HG03354 (cell line): ENCODE measurements at regions not wholly inside any gene's neighbourhood (a gene's known extent, or its start where the extent isn't known, plus 50 kb on each side); places are given as distances from the start of the nearest gene placed in this dataset.

Experiments used
- ATAC-seq: cut with Tn5 transposase; IDR thresholded peaks from one replicate; pipeline ENCODE4 v1.9.1; 2021; ENCODE audit warnings: mild to moderate bottlenecking; ENCODE audit not compliant: unreplicated experiment, poor library complexity, severe bottlenecking

DNA sequence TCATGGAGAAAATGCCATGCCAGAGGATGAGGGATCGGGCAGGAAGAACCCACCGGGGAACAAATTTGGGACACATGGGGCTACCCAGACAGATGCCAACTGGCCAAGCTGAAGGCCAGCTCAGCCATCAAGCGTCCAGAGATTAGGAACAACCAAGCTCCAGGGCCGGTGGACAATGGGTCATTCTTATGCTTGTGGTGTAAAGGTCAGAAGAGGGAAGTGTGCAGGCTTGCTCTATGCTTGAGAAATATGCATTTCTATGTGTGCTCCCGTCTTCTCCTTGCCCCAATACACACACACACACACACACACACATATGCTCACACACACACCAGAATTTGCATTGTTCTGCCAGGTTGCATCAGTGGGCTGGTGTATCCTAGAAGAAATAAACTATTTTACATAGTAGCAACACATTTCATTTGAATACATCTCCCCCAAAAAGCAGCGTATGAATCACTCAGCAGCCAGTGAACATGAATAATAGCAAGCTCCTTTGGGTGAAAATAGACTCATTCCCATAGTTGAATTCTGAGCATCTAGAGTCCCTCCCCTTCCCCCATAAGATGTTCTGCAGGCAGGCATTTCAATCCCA, 201.9 kb upstream of the PPARGC1A start:
- no peak for ATAC-seq

DNA sequence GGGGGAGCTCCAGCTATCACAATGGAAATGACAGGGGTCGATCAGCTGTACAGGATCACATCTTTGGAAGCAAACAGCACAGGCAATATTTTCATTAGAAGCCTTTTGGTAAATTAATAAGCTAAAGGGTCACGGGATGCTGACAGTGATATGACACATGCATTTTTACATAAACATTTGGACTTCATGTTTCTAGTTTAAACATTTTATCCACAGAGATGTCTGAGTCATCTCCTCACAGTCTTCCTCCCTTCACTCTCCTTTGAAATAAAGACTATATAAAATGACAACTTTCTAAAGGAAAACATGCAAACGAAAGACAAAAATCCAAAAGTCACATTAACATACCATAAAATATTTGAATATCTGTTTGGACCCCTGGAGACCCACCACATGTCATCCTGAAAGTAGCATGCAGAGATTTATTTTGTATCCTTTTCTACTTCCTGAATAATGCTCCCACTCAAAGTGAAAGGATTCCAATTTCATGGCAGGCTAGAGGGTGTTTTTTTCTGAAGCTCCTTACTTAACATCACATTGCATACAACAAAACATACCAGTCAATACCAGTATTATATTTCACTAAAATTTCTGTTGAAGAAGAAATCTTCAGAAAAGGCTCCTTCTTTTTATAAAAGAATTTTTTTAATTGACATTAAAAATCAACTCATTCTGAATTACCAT, 200.1 kb upstream of the PPARGC1A start:
- no peak for ATAC-seq

DNA sequence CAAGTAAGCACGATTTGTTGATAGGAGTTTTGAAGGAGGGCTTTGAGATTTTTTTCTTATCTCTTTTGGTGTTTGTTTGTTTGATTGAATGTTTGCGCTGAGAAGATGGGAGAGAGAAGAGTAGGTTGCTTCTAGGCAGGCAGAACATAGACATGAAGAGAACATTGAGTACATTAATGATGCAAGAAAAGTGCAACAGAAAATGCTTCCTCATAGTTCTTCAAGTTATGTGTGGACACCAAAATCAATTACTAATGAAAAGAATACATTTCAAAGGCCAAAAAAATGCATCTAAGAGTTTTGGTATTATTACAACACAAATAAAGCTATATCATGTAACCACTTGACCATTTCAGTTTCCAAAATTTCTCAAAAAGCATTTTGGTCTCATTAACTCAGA, 191.0 kb upstream of the PPARGC1A start:
- no peak for ATAC-seq

DNA sequence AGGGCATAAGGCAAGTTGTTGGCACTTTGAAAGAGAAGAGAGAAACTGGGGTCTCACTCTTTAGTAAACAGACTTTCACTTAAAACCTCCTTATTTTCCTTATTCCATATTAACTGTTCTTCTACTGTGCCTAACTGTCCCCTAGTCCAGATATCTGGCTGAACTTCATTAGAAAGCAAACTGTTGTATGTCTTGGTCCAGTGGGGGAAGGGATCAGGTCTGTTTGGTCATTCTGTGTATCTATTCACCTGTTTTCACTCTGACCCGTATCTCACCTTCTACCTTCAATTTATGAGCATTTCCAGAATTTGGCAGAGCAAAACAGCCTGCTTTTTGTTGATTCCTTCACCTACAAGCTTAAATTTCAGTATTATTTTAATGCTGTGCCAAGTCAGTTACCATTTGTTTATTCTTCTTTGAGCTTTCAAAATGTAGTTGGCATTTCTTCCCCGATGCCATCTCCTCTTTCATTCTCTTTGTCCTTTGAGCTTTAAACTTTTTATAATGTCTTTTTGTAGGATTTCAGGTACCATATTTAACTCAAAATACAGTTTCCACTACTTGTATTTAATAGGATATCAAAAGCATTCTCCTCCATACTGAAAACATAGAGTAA, 188.6 kb upstream of the PPARGC1A start:
- ATAC-seq, result no peak

DNA sequence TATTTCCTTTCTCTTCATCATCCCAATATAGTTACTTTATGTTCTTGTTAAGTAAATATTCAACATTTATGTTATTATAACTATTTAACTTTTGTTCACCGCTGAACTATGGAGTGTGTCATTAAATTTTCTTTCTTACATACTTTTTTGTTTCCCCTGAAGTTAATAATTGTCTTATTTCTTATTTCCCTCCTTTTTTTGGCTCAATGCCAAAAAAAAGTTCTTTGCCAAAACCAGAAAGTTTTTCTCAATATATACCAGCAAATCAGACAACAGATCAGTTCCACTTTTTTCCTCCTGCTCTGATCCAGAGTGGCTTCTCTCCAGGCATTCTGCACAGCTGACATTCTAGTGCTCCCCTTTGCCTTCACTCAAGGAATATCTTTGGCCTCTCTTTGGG, 187.0 kb upstream of the PPARGC1A start:
- ATAC-seq, result no peak

DNA sequence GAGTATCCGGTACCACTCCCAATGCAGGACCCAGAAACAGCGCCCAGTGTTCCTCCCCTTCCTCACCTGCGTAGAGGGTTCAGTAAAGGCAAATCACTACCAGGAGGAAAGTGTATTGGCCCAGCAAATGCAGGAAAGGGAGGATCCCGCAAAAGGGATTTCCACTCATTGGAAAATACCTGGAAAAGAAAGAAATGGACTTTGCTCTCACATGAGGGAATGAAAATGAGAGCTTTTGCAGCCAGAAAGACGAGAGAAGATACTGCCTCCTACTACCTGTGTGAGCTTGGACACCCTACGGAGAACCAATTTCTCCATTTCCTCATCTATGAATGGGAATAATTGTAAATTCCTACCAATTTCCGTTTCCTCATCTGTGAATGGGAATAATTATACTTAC, 184.1 kb upstream of the PPARGC1A start:
- no peak for ATAC-seq

DNA sequence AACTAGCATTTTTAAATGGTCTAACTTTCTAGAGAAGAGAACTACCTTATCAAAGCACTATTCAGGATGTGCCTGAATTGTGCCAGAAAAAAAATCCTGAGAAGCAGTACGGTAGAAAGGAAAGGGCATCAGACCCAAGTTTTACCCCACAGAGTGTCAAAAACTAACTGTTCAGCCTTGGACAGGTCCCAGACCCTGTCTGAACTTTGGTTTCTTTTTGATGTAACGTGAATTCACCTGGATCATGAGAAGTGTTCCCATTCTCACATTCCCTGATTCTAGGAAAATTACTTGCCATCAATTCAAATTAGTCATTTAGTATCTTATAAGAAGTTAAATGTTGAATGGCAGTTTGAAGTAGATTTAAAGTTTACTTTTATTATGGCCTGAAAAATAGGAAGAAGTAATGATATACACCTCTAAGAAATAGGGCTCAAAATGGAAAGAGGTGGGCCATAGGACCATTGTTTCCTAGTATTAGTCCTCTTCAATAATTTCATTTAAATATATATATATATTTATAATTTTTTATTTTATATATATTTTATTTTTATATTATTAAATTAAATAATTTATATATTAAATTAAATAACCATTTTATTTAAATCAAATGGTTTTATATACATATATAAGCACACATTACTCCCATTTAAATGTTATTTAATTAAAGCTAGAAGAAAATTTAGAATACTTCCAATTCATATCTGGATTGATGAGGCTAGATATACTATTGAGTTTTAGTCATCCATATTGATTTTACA, 181.9 kb upstream of the PPARGC1A start:
- ATAC-seq, result no peak

DNA sequence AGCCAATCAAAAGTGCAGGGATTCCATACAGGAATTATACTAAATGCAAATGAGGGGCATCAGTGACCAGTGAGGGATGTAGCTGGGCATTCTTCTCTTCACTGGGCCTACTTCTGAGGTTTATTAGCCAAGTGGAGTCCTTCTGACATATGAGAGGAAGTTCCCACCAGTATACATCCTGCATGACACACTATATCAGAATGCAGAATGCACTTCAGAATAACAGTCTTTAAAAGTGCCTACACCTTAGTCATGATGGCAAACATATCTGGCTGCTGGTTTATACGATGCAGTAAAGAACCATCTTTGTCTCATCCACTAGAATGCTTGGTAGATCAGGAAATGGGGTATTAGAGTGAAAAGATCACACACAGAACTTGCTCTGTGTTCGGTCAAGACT, 180.3 kb upstream of the PPARGC1A start:
- no peak for ATAC-seq

DNA sequence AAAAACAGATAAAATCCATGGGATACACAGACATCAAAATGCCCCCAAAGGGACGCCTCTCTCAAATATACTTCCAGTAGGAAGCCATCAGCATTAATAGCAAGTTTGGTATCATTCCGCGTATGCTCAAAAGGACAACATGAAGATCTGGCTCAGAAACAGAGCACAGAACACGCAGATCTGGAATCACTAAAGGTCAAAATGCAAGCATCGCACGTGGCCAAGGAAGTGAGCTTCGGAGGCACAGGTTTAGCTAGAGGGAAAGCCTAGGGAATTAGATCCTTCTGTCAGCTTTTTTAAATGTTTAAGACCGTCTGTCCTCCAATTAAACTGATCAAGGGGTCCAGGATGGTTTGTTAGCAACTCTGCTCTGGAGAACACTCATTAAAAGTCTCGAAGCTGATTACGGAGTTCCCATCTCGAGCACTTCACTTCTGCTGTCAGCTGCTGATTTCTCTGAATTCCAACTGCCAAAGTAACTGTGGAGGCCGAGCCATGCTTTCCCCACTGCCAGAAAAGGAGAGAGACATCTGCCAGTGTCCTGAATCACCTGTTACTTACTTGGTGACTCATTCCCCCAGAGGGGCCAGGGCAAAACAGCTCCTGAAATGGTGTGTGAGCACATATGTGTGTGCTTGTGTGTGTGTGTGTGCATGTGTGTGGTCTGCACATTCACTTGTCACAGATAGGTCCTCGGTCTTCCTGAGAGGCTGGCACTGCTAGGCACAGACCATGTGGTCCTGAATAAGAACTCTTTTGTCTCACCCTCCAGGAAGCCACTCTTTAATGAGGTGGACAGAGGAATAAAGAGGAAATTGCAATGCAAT, 177.7 kb upstream of the PPARGC1A start:
- no peak for ATAC-seq

DNA sequence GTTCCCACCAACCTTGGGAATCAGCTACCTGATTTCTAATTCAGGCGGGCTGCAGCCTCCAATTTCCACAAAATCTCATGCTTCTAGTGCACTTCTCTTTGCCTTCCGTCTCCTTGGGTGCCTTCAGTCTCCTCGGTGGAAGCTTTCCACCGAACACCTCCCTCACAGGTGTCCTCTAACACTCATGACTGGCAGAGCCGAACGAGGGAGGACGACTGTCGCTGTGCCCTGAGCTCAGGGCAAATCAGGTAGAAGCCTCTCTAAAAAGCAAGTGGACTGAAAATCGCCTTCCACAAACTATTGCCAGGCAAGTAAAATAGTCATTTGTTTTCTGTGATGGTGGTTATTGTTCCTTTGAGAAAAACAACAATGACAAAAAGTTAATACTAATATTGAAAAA, 176.1 kb upstream of the PPARGC1A start:
- ATAC-seq, result no peak

DNA sequence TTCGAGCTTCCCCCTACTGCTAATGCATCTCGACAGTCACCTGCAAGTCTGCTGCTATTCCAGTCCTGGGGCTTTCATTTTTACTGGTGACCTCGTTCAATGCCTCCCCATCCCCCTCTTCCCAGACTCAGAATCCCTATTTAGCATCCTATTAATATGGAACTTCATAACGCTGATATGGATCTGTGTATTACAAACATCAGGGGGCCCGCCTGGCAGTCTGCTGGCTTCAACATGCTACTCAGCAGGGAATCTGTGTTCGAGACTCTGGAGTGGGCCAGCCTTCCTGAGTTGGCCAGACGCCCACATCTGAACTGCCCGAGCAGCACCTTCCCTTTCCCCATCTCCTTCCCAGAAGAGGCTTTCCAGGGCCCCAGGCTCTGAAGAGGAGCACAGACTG, 173.9 kb upstream of the PPARGC1A start:
- no peak for ATAC-seq

DNA sequence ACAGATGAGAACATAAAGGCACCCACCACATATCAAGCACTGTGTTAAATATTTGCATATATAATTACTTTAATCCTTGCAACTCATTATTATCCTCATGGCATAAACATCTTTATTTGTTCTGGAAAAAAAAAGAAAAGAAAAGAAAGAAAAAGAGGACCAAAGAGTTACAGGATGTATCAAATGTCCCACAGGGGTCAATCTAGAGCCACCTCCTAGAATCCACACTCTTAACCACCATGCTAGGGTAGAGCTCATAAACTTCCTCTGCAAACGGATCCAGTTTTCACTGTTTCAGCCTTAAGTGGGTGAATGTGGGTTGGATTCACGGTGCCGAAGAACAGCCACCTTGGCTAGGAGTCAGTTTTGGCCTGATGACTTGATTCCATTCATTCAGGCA, 171.1 kb upstream of the PPARGC1A start:
- no peak for ATAC-seq

DNA sequence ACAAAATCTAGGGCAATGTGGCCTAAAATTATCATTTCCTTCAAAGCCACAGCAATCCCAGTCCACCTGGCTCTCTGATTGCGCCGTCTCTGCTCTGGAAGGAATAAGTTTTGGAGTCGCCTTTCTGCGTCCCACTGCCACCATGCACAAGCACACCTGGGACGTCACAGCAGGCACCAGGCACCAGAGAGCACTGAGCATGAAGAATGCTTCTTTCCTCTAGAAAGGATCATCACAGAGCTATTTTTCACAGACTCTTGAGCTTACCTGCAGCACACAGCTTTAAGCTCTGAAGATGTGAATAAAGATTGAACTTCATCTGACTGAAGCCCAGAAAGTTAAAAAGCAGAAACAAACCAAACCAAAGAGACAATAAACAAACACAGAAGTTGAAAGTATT, 170.0 kb upstream of the PPARGC1A start:
- ATAC-seq, result no peak

DNA sequence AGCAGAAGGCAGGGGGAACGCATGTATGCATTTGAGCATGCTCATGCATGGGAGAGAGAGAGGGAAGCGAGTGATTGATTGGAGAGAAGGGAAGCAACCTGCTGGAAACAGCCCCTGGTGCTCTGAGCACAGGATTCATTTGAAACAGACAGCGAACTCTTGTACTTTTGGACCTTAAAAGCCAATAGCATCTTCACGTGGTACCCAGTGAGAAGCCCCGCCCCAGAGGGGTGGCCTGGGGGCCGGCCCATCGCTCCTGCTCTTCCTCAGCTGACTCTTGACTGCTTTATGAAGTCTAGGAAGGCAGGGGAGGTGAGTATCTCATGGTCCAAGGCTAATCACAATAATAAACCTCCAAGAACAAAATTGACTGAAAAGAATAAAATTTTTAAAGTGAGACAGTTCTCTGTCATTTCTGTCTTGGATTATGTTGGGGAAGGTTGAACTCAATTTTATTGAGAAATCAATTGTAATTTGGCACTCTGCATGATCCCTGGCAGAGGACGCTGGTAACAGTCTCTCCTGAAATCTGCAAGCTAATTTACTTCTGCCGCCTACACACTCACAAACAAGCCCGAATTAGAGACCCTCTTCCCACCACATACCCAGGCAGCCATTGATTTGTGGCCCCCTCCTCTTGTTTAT, 168.2 kb upstream of the PPARGC1A start:
- ATAC-seq, result no peak

DNA sequence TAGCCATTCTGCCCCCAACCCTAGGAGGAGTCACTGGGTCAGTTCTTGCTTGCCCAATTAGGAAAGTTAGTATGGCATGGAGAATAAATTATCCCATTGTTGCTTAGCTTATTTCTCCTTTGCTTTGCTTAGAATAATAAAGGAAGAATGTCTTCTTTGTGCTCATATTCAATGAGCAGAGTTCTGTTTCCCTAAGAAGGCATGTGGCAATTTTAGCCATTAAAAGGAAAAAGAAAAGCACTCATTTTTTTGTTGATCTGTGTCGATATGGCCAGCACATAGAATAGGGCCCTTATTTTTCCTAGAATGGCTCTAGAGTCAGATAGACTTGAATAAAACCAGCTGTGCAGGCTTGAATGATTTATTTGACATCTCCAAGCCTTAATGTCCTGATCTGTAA, 166.4 kb upstream of the PPARGC1A start:
- ATAC-seq, result no peak

DNA sequence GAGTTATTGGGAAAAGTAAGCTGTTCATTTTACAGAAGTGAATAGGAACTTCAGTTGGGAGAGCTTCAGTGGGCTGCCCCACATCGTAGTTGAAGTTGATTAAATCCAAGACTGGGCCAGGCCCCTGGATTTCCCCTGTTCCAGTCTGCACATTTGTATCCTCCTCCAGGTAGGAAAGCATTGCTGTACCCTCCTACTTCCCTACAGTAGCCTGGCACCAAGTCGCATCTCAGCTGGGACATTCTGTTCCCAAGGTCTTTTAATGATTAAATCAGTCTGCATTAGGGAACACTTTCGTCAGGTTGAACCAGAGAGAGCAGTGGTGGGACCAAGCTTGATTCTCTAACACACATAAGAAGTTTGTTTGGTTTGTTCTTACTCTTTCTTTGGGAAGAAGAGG, 165.8 kb upstream of the PPARGC1A start:
- no peak for ATAC-seq

DNA sequence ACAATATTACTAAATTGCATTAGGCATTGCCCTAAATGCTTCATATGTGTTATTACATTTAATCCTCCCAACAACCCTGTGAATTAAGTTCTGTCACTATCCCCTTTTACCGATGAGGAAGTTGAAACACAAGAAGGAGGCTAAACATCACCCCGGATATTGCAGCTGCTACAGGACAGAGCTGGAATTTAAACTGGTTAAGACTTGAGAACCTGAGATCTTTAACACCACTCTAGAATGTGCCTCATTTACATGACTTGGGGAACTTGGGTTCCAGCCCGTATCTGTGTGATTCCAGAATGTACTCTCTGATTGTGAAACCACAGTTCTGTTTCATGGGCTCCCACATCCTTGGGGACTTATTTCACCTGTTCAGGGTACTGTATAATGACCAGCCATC, 165.1 kb upstream of the PPARGC1A start:
- ATAC-seq, result no peak

DNA sequence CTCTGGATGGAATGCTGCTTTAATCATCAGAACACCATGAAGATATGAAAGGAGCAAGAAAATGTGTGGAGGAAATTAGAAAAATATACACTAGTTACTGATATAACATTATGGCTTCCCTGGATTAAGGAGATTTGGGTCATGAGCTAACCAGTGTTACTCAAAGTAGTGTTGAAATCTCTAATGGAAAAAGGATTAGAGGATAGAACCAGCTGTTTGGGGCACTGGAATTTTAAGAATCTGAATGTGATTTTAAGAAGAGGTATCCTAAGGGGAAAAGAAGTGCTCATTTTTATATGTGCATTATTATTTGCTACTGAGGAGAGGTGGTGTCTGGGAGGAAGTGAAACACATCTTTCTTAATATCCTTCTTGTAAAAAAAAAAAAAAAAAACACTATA, 164.1 kb upstream of the PPARGC1A start:
- ATAC-seq, result no peak
